ENCODE measurements at regions not wholly inside any gene's neighbourhood (a gene's known extent, or its start where the extent isn't known, plus 50 kb on each side); places are given as distances from the start of the nearest gene placed in this dataset.

GRCh38 chr12:107163413-107163812 is 70.1 kb upstream of the CRY1 start:
- H3T11ph ChIP-seq (ENCODE audit: low read length) = no peak overlapping the region
- peaks cover 8% of the 10 kb centered on the region for H3K27me3 Mint-ChIP-seq (ENCODE audit: low read depth)
- no peaks in the 10 kb centered on the region for H3K9me3 ChIP-seq (ENCODE audit: control insufficient read depth, low read depth, low read length)
- H3K79me1 ChIP-seq (ENCODE audit: insufficient read depth, low read depth, low read length, poor library complexity, severe bottlenecking) = no peaks in the 10 kb centered on the region
- no peak overlapping the region for H3K18ac ChIP-seq (ENCODE audit: insufficient read length, low read depth, low read length)
- no peaks in the 10 kb centered on the region for H3K4me1 ChIP-seq (ENCODE audit: insufficient read depth, low read length)
- H4K5ac ChIP-seq (ENCODE audit: insufficient read length, low read depth, low read length) = no peak overlapping the region
- no peak overlapping the region for H4K8ac ChIP-seq (replicated peaks; ENCODE audit: insufficient read length, low read depth, low read length)
- no peaks in the 10 kb centered on the region for H3K36me3 Mint-ChIP-seq (ENCODE audit: insufficient read depth in 1 of 3, low read depth in 3 of 3)
- no peak overlapping the region for H3K56ac ChIP-seq (ENCODE audit: insufficient read length, low read depth, low read length)
- H4K91ac ChIP-seq (ENCODE audit: insufficient read length, low read depth, low read length) = no peak overlapping the region
- H3K9ac ChIP-seq (ENCODE audit: extremely low read depth, insufficient read length, low read length) = no peak overlapping the region
- no peak overlapping the region for H2BK12ac ChIP-seq (ENCODE audit: insufficient read length, low read depth, low read length)
- H2AK5ac ChIP-seq (ENCODE audit: insufficient read length, low read length) = no peak overlapping the region
- no peak overlapping the region for H3K27ac ChIP-seq (ENCODE audit: insufficient read length, low read depth, low read length)
- H3K27ac Mint-ChIP-seq = no peak overlapping the region
- no peak for TF ChIP-seq CTCF (conservative IDR thresholded peaks at IDR 0.05)
- no peaks in the 10 kb centered on the region for H3K79me2 ChIP-seq (ENCODE audit: insufficient read depth, low read length)
- H3K23me2 ChIP-seq (ENCODE audit: insufficient read length, low read depth, low read length, poor library complexity, severe bottlenecking) = no peaks in the 10 kb centered on the region
- no peak overlapping the region for H3K4me2 ChIP-seq (ENCODE audit: insufficient read depth, insufficient read length, low read length)
- no peak overlapping the region for H2BK5ac ChIP-seq (ENCODE audit: insufficient read length, low read length)
- H3K23ac ChIP-seq (ENCODE audit: insufficient read length, low read depth, low read length) = no peak overlapping the region
- no peaks in the 10 kb centered on the region for H3K27me3 ChIP-seq (ENCODE audit: insufficient read depth, low read length)
- H3K4me3 Mint-ChIP-seq = no peak overlapping the region
- H2BK15ac ChIP-seq (ENCODE audit: low read depth, low read length) = no peak overlapping the region
- DNase-seq = no peak
- H4K20me1 ChIP-seq (ENCODE audit: control insufficient read depth, insufficient read depth, insufficient read length) = no peaks in the 10 kb centered on the region
- H3K4me1 Mint-ChIP-seq = no peaks in the 10 kb centered on the region
- H3K4ac ChIP-seq (ENCODE audit: low read depth, low read length) = no peak overlapping the region
- WGBS (ENCODE audit: extremely low coverage, insufficient read length, low lambda C conversion rate) = no CpG with 5 or more reads among the region's 4 CpGs
- no peak overlapping the region for H2AFZ ChIP-seq (ENCODE audit: low read length)
- H3K14ac ChIP-seq (ENCODE audit: insufficient read depth, low read length) = no peak overlapping the region
- H2BK120ac ChIP-seq (ENCODE audit: low read depth, low read length, poor library complexity, severe bottlenecking) = no peak overlapping the region
- no peaks in the 10 kb centered on the region for H3K9me3 Mint-ChIP-seq
- no peak overlapping the region for H2BK20ac ChIP-seq (ENCODE audit: low read depth, low read length, poor library complexity, severe bottlenecking)

Data from H9 (cell line).